GM12875 (cell line): ENCODE measurements at regions not wholly inside any gene's neighbourhood (a gene's known extent, or its start where the extent isn't known, plus 50 kb on each side); places are given as distances from the start of the nearest gene placed in this dataset.

Source experiments
- H3K4me3 ChIP-seq: one replicate; pipeline ENCODE4 v1.5.1; 2011; ENCODE audit warnings: low read depth, low read length, control low read depth
- TF ChIP-seq, protein P1 (sequence below): IDR thresholded peaks from 2 replicates; pipeline ENCODE4 v1.5.1; 2011; ENCODE audit warnings: low read depth, mild to moderate bottlenecking, control low read depth, inconsistent platforms, low read length, moderate library complexity, borderline replicate concordance; ENCODE audit not compliant: insufficient read depth

DNA sequence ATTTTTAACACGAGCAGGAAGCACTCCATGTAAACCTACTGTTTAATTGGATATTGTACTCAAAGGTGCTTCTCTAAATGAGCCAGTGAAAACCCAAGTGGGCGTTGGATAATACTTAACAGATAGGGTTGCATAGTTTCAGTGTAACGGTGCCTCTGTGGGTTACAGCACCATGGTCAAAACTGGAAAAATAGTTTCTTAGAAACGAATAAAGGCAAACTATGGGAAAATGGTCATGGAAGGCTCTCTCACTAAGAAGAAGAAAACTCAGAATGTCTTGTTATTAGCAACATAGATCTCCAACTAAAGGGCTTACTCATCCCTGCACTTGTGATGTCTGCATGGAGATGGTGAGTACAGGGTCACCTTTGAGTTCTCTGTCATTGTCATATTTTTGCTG, 59.1 kb upstream of the NEDD9 start:
- TF ChIP-seq, protein P1, sequence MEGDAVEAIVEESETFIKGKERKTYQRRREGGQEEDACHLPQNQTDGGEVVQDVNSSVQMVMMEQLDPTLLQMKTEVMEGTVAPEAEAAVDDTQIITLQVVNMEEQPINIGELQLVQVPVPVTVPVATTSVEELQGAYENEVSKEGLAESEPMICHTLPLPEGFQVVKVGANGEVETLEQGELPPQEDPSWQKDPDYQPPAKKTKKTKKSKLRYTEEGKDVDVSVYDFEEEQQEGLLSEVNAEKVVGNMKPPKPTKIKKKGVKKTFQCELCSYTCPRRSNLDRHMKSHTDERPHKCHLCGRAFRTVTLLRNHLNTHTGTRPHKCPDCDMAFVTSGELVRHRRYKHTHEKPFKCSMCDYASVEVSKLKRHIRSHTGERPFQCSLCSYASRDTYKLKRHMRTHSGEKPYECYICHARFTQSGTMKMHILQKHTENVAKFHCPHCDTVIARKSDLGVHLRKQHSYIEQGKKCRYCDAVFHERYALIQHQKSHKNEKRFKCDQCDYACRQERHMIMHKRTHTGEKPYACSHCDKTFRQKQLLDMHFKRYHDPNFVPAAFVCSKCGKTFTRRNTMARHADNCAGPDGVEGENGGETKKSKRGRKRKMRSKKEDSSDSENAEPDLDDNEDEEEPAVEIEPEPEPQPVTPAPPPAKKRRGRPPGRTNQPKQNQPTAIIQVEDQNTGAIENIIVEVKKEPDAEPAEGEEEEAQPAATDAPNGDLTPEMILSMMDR: no peak
- no peak overlapping the region for H3K4me3 ChIP-seq

DNA sequence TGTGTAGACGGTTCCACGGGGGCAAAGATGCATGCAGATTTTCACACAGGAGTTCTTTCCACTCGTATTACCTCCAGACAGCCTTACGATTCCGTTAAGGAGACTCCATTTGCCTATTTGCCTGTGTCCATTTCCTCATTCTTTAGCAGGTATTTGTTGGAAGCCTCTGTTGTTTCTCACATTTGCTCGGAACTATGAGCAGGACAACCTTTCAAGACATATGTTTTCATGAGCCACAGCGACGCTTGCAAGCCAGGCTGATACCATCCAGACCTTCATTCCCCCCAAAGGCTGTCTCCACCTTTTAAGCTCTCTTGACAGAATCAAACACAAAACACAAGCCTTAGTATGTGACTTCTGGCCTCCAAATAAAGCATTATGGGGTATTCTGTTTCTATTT, 57.6 kb upstream of the NEDD9 start:
- TF ChIP-seq, protein P1: no peak
- no peak overlapping the region for H3K4me3 ChIP-seq

DNA sequence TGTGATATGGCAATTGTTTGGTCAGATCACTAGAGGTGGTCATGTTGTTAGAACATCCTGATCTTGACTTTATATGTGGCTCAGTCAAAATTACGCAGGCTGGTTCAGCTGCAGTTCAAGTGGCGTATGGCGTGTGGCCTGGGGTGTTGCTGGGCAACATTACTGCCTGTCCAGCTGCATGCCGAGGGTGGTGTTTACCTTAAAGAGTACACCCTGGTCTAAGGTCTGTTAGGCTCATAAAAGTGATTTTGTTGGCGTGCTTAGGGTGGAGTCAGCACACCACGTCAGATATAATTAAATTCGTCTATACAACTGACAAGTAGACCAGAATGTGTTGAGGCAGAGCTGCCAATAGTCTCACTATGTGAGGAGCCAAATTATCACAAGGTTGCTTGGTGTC, 55.6 kb upstream of the NEDD9 start:
- H3K4me3 ChIP-seq: no peak overlapping the region
- TF ChIP-seq, protein P1: no peak

DNA sequence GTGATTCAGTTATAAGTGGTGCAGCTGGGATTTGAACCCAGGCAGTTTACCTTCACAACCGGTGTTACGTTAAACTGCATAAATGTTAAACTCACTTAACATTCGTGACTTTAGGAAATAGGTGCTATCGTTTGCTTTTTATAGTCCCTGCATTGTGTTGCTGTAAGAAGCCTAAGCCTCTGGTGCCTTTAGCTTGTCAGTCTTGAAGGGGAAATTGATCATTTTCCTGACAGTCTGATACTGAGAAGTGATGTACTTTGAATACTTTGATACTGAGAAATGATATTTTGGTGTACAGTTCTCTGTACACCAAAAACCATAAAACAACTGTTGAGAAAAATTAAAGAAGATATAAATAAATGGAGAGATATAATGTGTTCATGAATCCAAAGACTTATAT, 52.5 kb upstream of the NEDD9 start:
- TF ChIP-seq, protein P1: no peak

DNA sequence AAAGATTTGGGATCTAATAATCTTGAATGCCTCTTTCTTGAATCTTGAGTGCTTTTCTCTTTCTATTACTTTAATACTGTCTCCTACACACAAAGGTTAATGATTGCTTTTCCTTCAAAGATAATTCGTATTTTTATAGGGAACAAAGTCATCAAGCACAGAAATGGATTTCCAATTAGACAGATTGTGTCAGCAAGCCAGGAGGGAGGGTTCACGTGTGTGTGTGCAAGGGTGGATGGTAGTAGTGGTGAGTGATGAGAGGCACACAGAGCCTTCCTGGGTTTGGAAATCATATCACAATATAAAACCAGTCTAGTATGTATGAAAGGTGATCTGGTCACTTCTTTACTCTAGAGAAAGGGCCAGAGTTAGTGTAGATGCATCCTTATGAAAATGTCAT, 51.2 kb upstream of the NEDD9 start:
- TF ChIP-seq, protein P1: no peak
- H3K4me3 ChIP-seq: no peak overlapping the region

More for the DNA sequence above, 52.5 kb upstream of the NEDD9 start:
- H3K4me3 ChIP-seq: no peak overlapping the region

DNA sequence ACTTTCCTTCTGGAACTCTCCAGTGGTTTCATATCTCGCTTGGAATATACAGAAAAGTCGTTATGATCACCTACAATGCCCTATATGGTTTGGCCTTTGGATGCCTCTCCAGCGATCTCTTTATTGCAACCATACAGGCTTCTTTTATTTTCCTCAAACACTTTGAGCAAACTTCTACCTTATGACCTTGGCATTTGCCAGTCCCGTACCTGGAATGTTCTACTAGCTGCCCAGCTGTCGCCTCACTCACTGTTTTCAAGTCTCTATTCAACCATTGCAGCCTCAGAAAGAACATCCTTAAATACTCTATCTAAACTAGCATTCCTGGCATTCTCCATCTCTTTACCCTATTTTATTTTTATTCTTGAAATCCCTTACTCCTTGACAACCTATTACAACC, 50.4 kb upstream of the NEDD9 start:
- TF ChIP-seq, protein P1: no peak
- no peak overlapping the region for H3K4me3 ChIP-seq
